IMR-90 (cell line): ENCODE measurements at regions not wholly inside any gene's neighbourhood (a gene's known extent, or its start where the extent isn't known, plus 50 kb on each side); places are given as distances from the start of the nearest gene placed in this dataset.

Source experiments
- ATAC-seq: fragments of 200-7000 bp; cut with Tn5 transposase; 2 replicates; pipeline ENCODE4 v1.9.1; 2020; ENCODE audit warnings: low read depth, mild to moderate bottlenecking, moderate library complexity
- BruUV-seq: library from RNA; stranded (reverse); fragments of 400-500 nt; replicated peaks from 2 replicates; lab custom pipeline; 2021; lab: Mats Ljungman, UMichigan
- CTCF ChIA-PET: fragments of 300-600 bp; formaldehyde crosslinking; extraction: SDS; loops from one replicate; lab custom pipeline; 2021; ENCODE audit warnings: antibody characterized with exemption; lab: Yijun Ruan, JAX
- POLR2A ChIA-PET: fragments of 300-600 bp; sonication (Branson Sonifier 250); formaldehyde crosslinking; loops from one replicate; lab custom pipeline; 2022; ENCODE audit warnings: antibody characterized with exemption; ENCODE audit not compliant: unreplicated experiment; lab: Charles Lee
- DNase-seq: peaks from one replicate; pipeline ENCODE4 v3.0.0; 2013
- H2AFZ ChIP-seq: replicated peaks from 2 replicates; pipeline ENCODE3; 2013; ENCODE audit warnings: low read length, mild to moderate bottlenecking; ENCODE audit not compliant: poor library complexity
- H2AK5ac ChIP-seq: 2 replicates; pipeline ENCODE4 v1.6.1; 2013; ENCODE audit warnings: low read depth, low read length, inconsistent platforms
- H2AK9ac ChIP-seq: replicated peaks from 2 replicates; pipeline ENCODE3; 2013; ENCODE audit warnings: mild to moderate bottlenecking, low read depth, low read length, moderate library complexity; ENCODE audit not compliant: poor library complexity
- H2BK120ac ChIP-seq: 2 replicates; pipeline ENCODE4 v1.6.1; 2013; ENCODE audit warnings: low read depth, low read length, inconsistent platforms
- H2BK15ac ChIP-seq: 3 replicates; pipeline ENCODE4 v1.6.1; 2013; ENCODE audit warnings: low read depth, low read length, inconsistent platforms
- H2BK20ac ChIP-seq: 2 replicates; pipeline ENCODE4 v1.6.1; 2013; ENCODE audit warnings: low read depth, mild to moderate bottlenecking, inconsistent platforms, low read length, moderate library complexity
- H2BK5ac ChIP-seq: 2 replicates; pipeline ENCODE4 v1.6.1; 2013; ENCODE audit warnings: mild to moderate bottlenecking, low read depth, low read length, inconsistent platforms; ENCODE audit not compliant: poor library complexity, severe bottlenecking
- H3K14ac ChIP-seq: replicated peaks from 2 replicates; pipeline ENCODE4 v1.6.1; 2013; ENCODE audit warnings: low read depth, low read length, inconsistent platforms
- H3K18ac ChIP-seq: 2 replicates; pipeline ENCODE4 v1.6.1; 2013; ENCODE audit warnings: low read depth, low read length, control low read depth
- H3K23ac ChIP-seq: 2 replicates; pipeline ENCODE4 v1.6.1; 2013; ENCODE audit warnings: low read depth, low read length, inconsistent platforms
- H3K27ac ChIP-seq: 2 replicates; pipeline ENCODE4 v1.5.1; 2013; ENCODE audit warnings: mild to moderate bottlenecking, control low read depth, low read length; ENCODE audit not compliant: insufficient read depth
- H3K27me3 ChIP-seq: 2 replicates; pipeline ENCODE4 v1.6.1; 2013; ENCODE audit warnings: low read length; ENCODE audit not compliant: control insufficient read depth, insufficient read depth
- H3K36me3 ChIP-seq: 2 replicates; pipeline ENCODE4 v1.6.1; 2013; ENCODE audit warnings: low read length, mixed read lengths; ENCODE audit not compliant: control insufficient read depth, insufficient read depth
- H3K4ac ChIP-seq: 2 replicates; pipeline ENCODE4 v1.6.1; 2013; ENCODE audit warnings: low read depth, low read length, inconsistent platforms
- H3K4me1 ChIP-seq: 2 replicates; pipeline ENCODE4 v1.6.1; 2013; ENCODE audit warnings: low read length, mixed read lengths; ENCODE audit not compliant: control insufficient read depth, insufficient read depth
- H3K4me2 ChIP-seq: 2 replicates; pipeline ENCODE4 v1.6.1; 2013; ENCODE audit warnings: low read depth, mild to moderate bottlenecking, control low read depth, low read length, moderate library complexity
- H3K4me3 ChIP-seq: 2 replicates; pipeline ENCODE4 v1.5.1; 2013; ENCODE audit warnings: low read depth, mild to moderate bottlenecking, control low read depth, low read length, moderate library complexity; ENCODE audit not compliant: insufficient read depth
- H3K56ac ChIP-seq: 2 replicates; pipeline ENCODE4 v1.6.1; 2013; ENCODE audit warnings: low read length, inconsistent platforms; ENCODE audit not compliant: insufficient read depth; ENCODE audit errors: extremely low read depth
- H3K79me1 ChIP-seq, 2 experiments: 2 replicates each; pipeline ENCODE4 v1.6.1; 2013; ENCODE audit warnings: low read length in 2 of 2, inconsistent platforms in 1 of 2, low read depth in 1 of 2
- H3K9ac ChIP-seq: 2 replicates; pipeline ENCODE4 v1.6.1; 2013; ENCODE audit warnings: low read depth, low read length, control low read depth
- H3K9me1 ChIP-seq: 2 replicates; pipeline ENCODE4 v1.6.1; 2013; ENCODE audit warnings: low read length, inconsistent platforms; ENCODE audit not compliant: insufficient read depth
- H3K9me3 ChIP-seq: 2 replicates; pipeline ENCODE4 v1.6.1; 2013; ENCODE audit warnings: low read length; ENCODE audit not compliant: control insufficient read depth, insufficient read depth
- H4K20me1 ChIP-seq: 2 replicates; pipeline ENCODE4 v1.6.1; 2013; ENCODE audit warnings: low read length, inconsistent platforms; ENCODE audit not compliant: insufficient read depth
- H4K5ac ChIP-seq: 2 replicates; pipeline ENCODE4 v1.6.1; 2013; ENCODE audit warnings: mild to moderate bottlenecking, low read depth, low read length, control low read depth
- H4K8ac ChIP-seq, 2 experiments: 2 replicates each; pipeline ENCODE4 v1.6.1; 2013; ENCODE audit warnings: low read depth in 2 of 2, low read length in 2 of 2, control low read depth in 1 of 2, inconsistent platforms in 1 of 2
- H4K91ac ChIP-seq: 2 replicates; pipeline ENCODE4 v1.6.1; 2013; ENCODE audit warnings: low read depth, low read length, inconsistent platforms; ENCODE audit not compliant: insufficient read depth
- BHLHE40 ChIP-seq: fragments of 150-350 bp; IDR thresholded peaks from 2 replicates; pipeline ENCODE4 v1.6.1; 2016; ENCODE audit warnings: mild to moderate bottlenecking, low read depth, low read length
- CEBPB ChIP-seq: IDR thresholded peaks from 2 replicates; pipeline ENCODE4 v1.6.1; 2012; ENCODE audit warnings: low read depth, low read length, improper control_type of control experiment
- CTCF ChIP-seq: conservative IDR thresholded peaks from 2 replicates; pipeline ENCODE4 v1.5.1; 2012; ENCODE audit warnings: mild to moderate bottlenecking, low read depth, low read length, improper control_type of control experiment
- ELK1 ChIP-seq: fragments of 150-350 bp; IDR thresholded peaks from 2 replicates; pipeline ENCODE4 v1.6.1; 2016; ENCODE audit warnings: low read depth, mild to moderate bottlenecking, low read length, moderate library complexity, borderline replicate concordance
- FOS ChIP-seq: fragments of 150-350 bp; IDR thresholded peaks from 2 replicates; pipeline ENCODE4 v1.6.1; 2016; ENCODE audit warnings: low read depth, low read length
- MAFK ChIP-seq: IDR thresholded peaks from 2 replicates; pipeline ENCODE4 v1.6.1; 2012; ENCODE audit warnings: low read depth, low read length, improper control_type of control experiment
- NFE2L2 ChIP-seq: fragments of 150-350 bp; IDR thresholded peaks from 2 replicates; pipeline ENCODE4 v1.6.1; 2016; ENCODE audit warnings: low read depth, mild to moderate bottlenecking, low read length
- RAD21 ChIP-seq: IDR thresholded peaks from 2 replicates; pipeline ENCODE4 v1.6.1; 2012; ENCODE audit warnings: low read length, improper control_type of control experiment
- RCOR1 ChIP-seq: IDR thresholded peaks from 2 replicates; pipeline ENCODE4 v1.6.1; 2012; ENCODE audit warnings: mild to moderate bottlenecking, low read length, improper control_type of control experiment; ENCODE audit not compliant: insufficient replicate concordance
- RFX5 ChIP-seq: IDR thresholded peaks from 2 replicates; pipeline ENCODE4 v1.8.0; 2012; ENCODE audit warnings: low read depth, mild to moderate bottlenecking, low read length, moderate library complexity
- SMC3 ChIP-seq: fragments of 150-350 bp; IDR thresholded peaks from 2 replicates; pipeline ENCODE4 v1.6.1; 2016; ENCODE audit warnings: low read depth, mild to moderate bottlenecking, antibody characterized with exemption, low read length, moderate library complexity
- USF2 ChIP-seq: fragments of 150-350 bp; IDR thresholded peaks from 2 replicates; pipeline ENCODE4 v1.6.1; 2017; ENCODE audit warnings: mild to moderate bottlenecking, antibody characterized with exemption, low read length, low read depth
- WGBS, 2 experiments: methylation state at CpG; one replicate each; pipeline versions ENCODE4 v1.1.5 to v1.1.7; 2013; ENCODE audit warnings: missing lambda C conversion rate in 2 of 2; ENCODE audit not compliant: insufficient read length in 1 of 2; ENCODE audit errors: extremely low coverage in 2 of 2; 5-methylcytosine and 5-hydroxymethylcytosine counted together
- dilution Hi-C: fragments of 300-500 bp; cut with HindIII; formaldehyde crosslinking; loops from one replicate; pipeline ENCODE4 v1.14.3; 2018; ENCODE audit warnings: low sequenced_read_pairs; ENCODE audit not compliant: unreplicated experiment
- in situ Hi-C: fragments of 300-500 bp; cut with MboI; formaldehyde crosslinking; loops from 3 replicates; pipeline ENCODE4 v1.14.3; 2019; ENCODE audit warnings: low sequenced_read_pairs, inconsistent platforms, mixed read lengths
- intact Hi-C: fragments of 100-400 bp; cut with micrococcal nuclease; formaldehyde crosslinking; loops from 2 replicates; pipeline ENCODE4 v1.10.0; 2022

GRCh38 chr6:22362361-22362760, 65.5 kb upstream of the PRL start:
- peaks cover 4% of the 10 kb centered on the region for H3K4me1 ChIP-seq
- dilution Hi-C loops: no loop called here
- no peak overlapping the region for H2BK5ac ChIP-seq
- no peak for ATAC-seq
- no peak overlapping the region for H3K4ac ChIP-seq
- H3K4me2 ChIP-seq: no peak overlapping the region
- intact Hi-C loops: no loop called here
- H3K27me3 ChIP-seq: no peaks in the 10 kb centered on the region
- H3K23ac ChIP-seq: no peak overlapping the region
- peaks cover 4% of the 10 kb centered on the region; the same call in 1 of the 2 replicates for H3K9me3 ChIP-seq
- H2AFZ ChIP-seq: no peak overlapping the region
- no peak overlapping the region for H3K9ac ChIP-seq
- ChIA-PET POLR2A (no interaction called here), CTCF (interaction anchor here (0.6 kb wide), 1 partner anchor 516 kb away, joined by 3 read pairs; no protein-coding TSS in a partner anchor)
- H4K8ac ChIP-seq: no peak overlapping the region
- no TSS peak for BruUV-seq
- H3K36me3 ChIP-seq: no peaks in the 10 kb centered on the region
- H2AK5ac ChIP-seq: no peak overlapping the region
- no peak for DNase-seq
- H3K56ac ChIP-seq: no peak overlapping the region
- no peak overlapping the region for H2BK120ac ChIP-seq
- no peak overlapping the region for H3K14ac ChIP-seq
- TF ChIP-seq NFE2L2: no peak
- TF ChIP-seq RFX5: no peak
- TF ChIP-seq RAD21: no peak
- no peak for TF ChIP-seq BHLHE40
- TF ChIP-seq MAFK: no peak
- no peak for TF ChIP-seq SMC3
- no peak for TF ChIP-seq USF2
- TF ChIP-seq FOS: no peak
- TF ChIP-seq CEBPB: no peak
- no peak for TF ChIP-seq ELK1
- no peak for TF ChIP-seq CTCF
- no peak for TF ChIP-seq RCOR1
- no peak overlapping the region for H3K27ac ChIP-seq
- no CpG with 5 or more reads among the region's 3 CpGs for WGBS, 2 experiments
- H3K4me3 ChIP-seq: no peak overlapping the region
- H2AK9ac ChIP-seq: no peak overlapping the region
- H4K91ac ChIP-seq: no peak overlapping the region
- no peak overlapping the region for H2BK20ac ChIP-seq
- no peaks in the 10 kb centered on the region for H3K9me1 ChIP-seq
- in situ Hi-C loops: no loop called here
- H3K79me1 ChIP-seq: no peaks in the 10 kb centered on the region
- H4K5ac ChIP-seq: no peak overlapping the region
- H3K18ac ChIP-seq: no peak overlapping the region
- no peak overlapping the region for H2BK15ac ChIP-seq
- no peaks in the 10 kb centered on the region for H4K20me1 ChIP-seq
